ENCODE measurements at regions not wholly inside any gene's neighbourhood (a gene's known extent, or its start where the extent isn't known, plus 50 kb on each side); places are given as distances from the start of the nearest gene placed in this dataset.

GRCh38 chr2:6359964-6360363 is 505.7 kb downstream of the CMPK2 start:
- DNase-seq = no peak

GRCh38 chr2:6362671-6363450 is 502.8 kb downstream of the CMPK2 start:
- DNase-seq = no peak

- DNase-seq = no peak
Observed at GRCh38 chr2:6368281-6368680, 497.4 kb downstream of the CMPK2 start.

GRCh38 chr2:6369266-6369665 is 496.4 kb downstream of the CMPK2 start:
- no peak for DNase-seq

GRCh38 chr2:6370753-6371551 is 494.8 kb downstream of the CMPK2 start:
- DNase-seq = no peak

GRCh38 chr2:6372317-6372901 is 493.3 kb downstream of the CMPK2 start:
- DNase-seq = no peak

GRCh38 chr2:6381326-6381725 is 484.4 kb downstream of the CMPK2 start:
- DNase-seq = no peak

DNA sequence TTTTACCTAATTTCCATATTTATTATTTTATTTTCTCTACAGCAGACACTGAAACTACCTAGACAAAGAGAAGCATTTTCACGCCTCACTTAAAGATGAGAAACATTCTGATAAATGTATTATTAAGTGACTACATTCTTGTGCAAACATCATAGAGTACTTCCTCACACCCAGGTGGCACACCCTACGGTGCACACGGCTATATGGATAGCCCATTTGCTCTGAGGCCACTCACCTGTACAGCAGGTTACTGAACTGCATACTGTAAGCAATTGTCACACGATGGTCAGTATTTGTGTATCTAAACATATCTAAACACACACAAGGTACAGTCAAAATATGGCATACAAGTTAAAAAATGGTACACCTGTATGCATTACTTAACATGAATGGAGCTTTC is 481.4 kb downstream of the CMPK2 start:
- no peak for DNase-seq

DNA sequence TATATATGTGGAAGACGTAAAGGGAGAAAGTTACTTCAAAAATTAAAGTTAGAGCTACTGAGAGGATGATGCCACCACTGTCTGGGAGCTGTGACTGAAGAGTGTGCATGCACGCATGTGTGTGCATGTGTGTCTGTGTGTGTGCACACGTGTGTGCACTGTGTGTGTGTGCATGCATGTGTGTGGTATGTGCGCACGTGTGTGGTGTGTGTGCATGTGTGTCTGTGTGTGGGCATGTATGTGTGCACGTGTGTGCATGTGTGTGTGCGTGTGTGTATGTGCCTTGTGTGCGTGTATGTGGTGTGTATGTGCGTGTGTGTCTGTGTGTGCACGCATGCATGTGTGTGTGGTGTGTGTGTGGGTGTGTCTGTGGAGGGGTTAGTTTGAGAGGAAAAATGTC is 473.4 kb downstream of the CMPK2 start:
- no peak for DNase-seq

DNA sequence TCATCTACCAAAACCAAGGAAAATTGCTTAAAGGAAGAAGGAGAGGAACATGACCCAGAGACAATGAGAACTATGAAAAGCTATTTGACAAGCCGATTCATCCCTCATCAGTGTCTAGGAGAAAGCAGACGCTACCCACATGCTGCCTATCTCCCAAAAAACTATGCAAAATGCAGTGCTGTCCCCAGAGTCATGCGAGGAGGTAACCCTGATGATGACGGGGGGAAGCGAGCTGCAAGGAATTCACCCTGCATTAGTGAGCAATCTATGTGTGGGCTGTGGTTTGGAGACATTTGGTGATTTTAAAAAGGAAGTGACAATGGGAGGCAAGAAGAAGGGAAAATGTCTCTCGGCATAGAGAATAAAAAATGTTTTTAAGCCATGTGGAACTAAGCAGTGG is 472.7 kb downstream of the CMPK2 start:
- DNase-seq = no peak

- no peak for DNase-seq
Observed at GRCh38 chr2:6393819-6394218, 471.9 kb downstream of the CMPK2 start.

DNA sequence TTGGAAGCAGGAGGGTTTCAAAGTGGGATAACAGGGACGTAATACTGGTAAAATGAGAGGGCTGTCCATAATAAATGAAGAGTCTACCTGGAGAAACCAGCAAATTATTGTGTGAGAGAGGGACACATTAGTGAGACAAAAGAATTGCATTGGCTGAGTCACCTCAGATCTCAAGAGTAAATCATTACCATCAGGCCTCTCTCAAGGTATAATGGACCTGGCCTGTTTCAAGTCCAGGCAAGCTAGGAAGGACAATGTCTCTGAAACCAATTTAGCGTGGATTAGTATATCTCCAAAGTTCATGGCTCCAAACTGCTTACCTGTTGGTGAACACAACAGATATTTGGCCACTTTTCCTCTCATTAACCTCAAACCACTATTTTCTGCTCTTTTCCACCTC is 471.4 kb downstream of the CMPK2 start:
- no peak for DNase-seq

DNA sequence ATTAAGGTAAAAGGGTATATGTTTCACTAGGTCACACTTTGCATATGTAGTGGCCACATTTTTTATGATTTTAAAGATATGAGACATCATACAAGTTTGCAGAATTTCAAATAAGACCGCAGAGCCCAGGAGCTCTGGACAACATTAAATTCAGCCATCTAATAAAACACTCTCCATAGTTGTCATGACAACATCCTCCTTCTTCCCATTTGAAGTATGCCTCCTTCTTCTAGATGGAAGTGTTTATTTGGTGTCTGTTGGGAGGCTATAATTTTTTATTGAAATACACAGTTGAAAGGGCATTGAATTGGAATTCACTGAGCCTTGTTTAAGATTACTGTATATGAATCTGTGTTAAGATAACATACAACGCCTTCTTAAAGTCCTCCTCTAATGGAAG is 467.3 kb downstream of the CMPK2 start:
- no peak for DNase-seq

DNA sequence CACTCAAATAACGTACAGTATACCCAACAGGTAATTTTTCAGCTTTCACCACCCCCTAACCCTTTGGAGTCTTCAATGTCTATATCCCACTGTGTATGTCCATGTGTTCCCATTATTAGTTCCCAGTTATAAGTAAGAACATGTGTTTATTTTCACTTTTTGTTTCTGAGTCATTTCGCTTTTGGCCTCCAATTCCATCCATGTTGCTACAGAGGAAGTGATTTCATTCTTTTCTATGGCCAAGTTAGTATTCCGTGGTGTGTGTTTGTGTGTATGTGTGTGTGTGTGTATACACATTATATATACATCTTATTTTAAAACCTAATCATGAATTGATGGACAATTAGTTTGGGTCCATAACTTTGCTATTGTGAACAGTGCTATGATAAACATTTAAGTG is 464.4 kb downstream of the CMPK2 start:
- DNase-seq = no peak

DNA sequence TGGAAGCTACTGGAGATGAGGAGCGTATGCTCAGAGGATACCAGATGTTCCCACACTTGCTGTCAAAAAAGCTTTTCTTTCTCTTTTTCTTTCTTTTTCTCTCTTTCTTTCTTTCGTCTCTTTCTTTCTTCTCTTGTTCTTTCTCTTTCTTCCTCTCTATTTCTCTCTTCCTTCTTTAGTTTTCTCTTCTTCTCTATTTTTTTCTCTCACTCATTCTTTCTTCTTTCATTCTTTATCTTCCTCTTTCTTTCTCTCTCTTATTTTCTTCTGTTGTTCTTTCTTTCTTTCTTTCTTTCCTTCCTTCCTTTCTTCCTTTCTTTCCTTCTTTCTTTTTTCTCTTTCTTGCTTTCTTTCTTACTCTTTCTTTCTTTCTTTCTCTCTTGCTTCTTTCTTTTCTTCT is 457.6 kb downstream of the CMPK2 start:
- DNase-seq = no peak

DNA sequence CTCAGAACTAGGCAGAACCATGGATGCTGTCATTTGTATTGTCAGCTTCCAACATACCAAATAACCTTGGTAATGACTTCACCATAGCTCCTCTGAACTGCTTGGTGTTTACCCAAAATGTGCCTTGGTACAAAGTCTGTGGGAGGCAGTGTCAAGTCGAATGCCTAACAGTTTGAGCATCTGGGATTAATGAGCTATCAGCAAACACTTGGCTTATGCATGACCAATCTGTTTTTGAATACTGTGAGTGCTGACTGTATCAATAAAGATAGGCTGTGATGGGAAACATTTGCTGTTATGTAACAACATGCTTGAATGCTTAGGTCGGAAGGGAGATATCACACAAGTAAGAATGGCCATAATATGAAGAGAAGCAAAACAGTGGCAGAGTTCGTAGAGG is 455.4 kb downstream of the CMPK2 start:
- no peak for DNase-seq

- DNase-seq = no peak
Observed at GRCh38 chr2:6412533-6413091, 453.1 kb downstream of the CMPK2 start.

GRCh38 chr2:6417050-6417449 is 448.7 kb downstream of the CMPK2 start:
- no peak for DNase-seq

DNA sequence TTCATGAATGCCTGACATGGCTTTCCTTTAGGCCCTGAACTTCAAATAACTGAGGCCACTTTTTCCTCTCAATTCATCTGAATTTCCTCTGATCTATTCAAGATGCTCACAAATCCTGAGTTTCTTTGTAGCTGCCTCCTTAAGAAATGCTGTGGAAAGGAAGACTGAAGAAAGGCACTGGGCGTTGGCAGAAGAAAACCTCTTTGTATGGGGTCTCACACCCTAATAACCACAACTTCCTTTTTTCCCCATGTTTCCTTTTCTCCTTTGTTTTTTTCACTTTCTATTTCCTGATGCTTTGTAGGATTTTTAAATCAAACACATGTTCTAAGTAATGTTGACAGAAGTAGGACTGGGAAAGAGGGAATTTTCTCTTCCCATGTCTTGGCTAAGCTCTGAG is 447.4 kb downstream of the CMPK2 start:
- no peak for DNase-seq

GRCh38 chr2:6421138-6421730 is 444.5 kb downstream of the CMPK2 start:
- no peak for DNase-seq

GRCh38 chr2:6421888-6422287 is 443.8 kb downstream of the CMPK2 start:
- DNase-seq = no peak

GRCh38 chr2:6423157-6423556 is 442.6 kb downstream of the CMPK2 start:
- DNase-seq = no peak

DNA sequence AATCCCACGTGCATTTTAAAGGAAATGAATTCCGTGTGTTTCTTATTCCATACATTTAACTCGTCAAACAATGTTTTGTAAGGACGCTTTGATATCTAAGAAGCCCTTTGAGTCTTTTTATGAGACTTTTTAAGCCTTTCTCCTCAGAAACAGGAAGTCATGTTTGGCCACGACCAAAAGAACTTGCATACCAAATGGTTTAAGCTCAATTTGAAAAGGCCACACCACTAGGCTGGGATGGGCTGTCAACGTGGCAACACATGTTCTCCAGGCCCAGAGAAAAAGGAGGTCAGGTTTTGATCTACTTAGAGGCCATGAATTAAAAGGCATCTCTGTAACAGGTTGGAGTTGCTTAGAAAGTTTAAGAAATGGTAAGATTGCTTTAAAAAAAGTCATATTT is 441.8 kb downstream of the CMPK2 start:
- peak; percentile 2 for DNase-seq

Data from OCI-M1 (cell line).